ENCODE measurements at regions not wholly inside any gene's neighbourhood (a gene's known extent, or its start where the extent isn't known, plus 50 kb on each side); places are given as distances from the start of the nearest gene placed in this dataset.

GRCh38 chr6:40295251-40295950 lies 291.8 kb downstream of the LRFN2 start:
- no peaks in the 10 kb centered on the region for H4K20me1 ChIP-seq (ENCODE audit: insufficient read depth, low read length)
- no peaks in the 10 kb centered on the region for H3K36me3 ChIP-seq (ENCODE audit: control insufficient read depth, insufficient read depth, low read length)
- no peak overlapping the region for H2AFZ ChIP-seq (replicated peaks; ENCODE audit: low read length, poor library complexity)
- DNase-seq (no peak), ATAC-seq (ENCODE audit: low read depth) (no peak)
- no peak overlapping the region for H2BK5ac ChIP-seq (ENCODE audit: low read depth, low read length, poor library complexity, severe bottlenecking)
- H3K27me3 ChIP-seq (ENCODE audit: control insufficient read depth, insufficient read depth, low read length) = no peaks in the 10 kb centered on the region
- no peak for TF ChIP-seq MAZ (IDR thresholded peaks at IDR 0.05; ENCODE audit: borderline replicate concordance, low read depth, low read length)
- no TSS peak for BruUV-seq (replicated peaks)
- H2BK15ac ChIP-seq (ENCODE audit: low read depth, low read length) = no peak overlapping the region
- H2BK20ac ChIP-seq (ENCODE audit: low read depth, low read length) = no peak overlapping the region
- no peak overlapping the region for H4K5ac ChIP-seq (ENCODE audit: low read depth, low read length)
- no peak overlapping the region for H3K4ac ChIP-seq (ENCODE audit: low read depth, low read length)
- H3K4me1 ChIP-seq (ENCODE audit: control insufficient read depth, insufficient read depth, low read length) = no peaks in the 10 kb centered on the region
- H3K9me1 ChIP-seq (ENCODE audit: insufficient read depth, low read length) = no peaks in the 10 kb centered on the region
- dilution Hi-C loops (cut with HindIII; ENCODE audit: low sequenced_read_pairs, unreplicated experiment) (no loop called here), intact Hi-C loops (cut with micrococcal nuclease) (no loop called here), in situ Hi-C loops (cut with MboI; ENCODE audit: low sequenced_read_pairs) (no loop called here)
- no peak overlapping the region for H3K4me3 ChIP-seq (ENCODE audit: insufficient read depth, low read depth, low read length)
- no peak overlapping the region for H3K56ac ChIP-seq (ENCODE audit: extremely low read depth, insufficient read depth, low read length)
- H3K18ac ChIP-seq (ENCODE audit: low read depth, low read length) = no peak overlapping the region
- no peak overlapping the region for H3K4me2 ChIP-seq (ENCODE audit: low read depth, low read length)
- H2BK120ac ChIP-seq (ENCODE audit: low read depth, low read length) = no peak overlapping the region
- no peak overlapping the region for H4K8ac ChIP-seq (ENCODE audit: low read depth in 2 of 2, low read length in 2 of 2)
- H3K14ac ChIP-seq (replicated peaks; ENCODE audit: low read depth, low read length) = no peak overlapping the region
- no peak overlapping the region for H3K9ac ChIP-seq (ENCODE audit: low read depth, low read length)
- POLR2A ChIA-PET (ENCODE audit: unreplicated experiment) = no interaction called here
- no peak overlapping the region for H3K23ac ChIP-seq (ENCODE audit: low read depth, low read length)
- H2AK5ac ChIP-seq (ENCODE audit: low read depth, low read length) = no peak overlapping the region
- no peaks in the 10 kb centered on the region for H3K9me3 ChIP-seq (ENCODE audit: control insufficient read depth, insufficient read depth, low read length)
- no peak overlapping the region for H4K91ac ChIP-seq (ENCODE audit: insufficient read depth, low read depth, low read length)
- no peaks in the 10 kb centered on the region for H3K79me1 ChIP-seq (ENCODE audit: low read depth in 1 of 2, low read length in 2 of 2)
- H3K27ac ChIP-seq (ENCODE audit: insufficient read depth, low read length) = no peak overlapping the region
- CTCF ChIA-PET = no interaction called here
- WGBS, 2 experiments (ENCODE audit: extremely low coverage in 2 of 2, insufficient read length in 1 of 2) = 20% methylated on average over 1 of the region's 2 CpGs; no CpG with 5 or more reads in 1 of the 2 experiments
- H2AK9ac ChIP-seq (replicated peaks; ENCODE audit: low read depth, low read length, poor library complexity) = no peak overlapping the region

Data from IMR-90 (cell line).